Transverse colon (tissue), 4 donors: ENCODE measurements at regions not wholly inside any gene's neighbourhood (a gene's known extent, or its start where the extent isn't known, plus 50 kb on each side); places are given as distances from the start of the nearest gene placed in this dataset.

Experiments
- DNase-seq: peaks from one replicate; pipeline ENCODE4 v3.0.0-alpha.2; 2019
- H3K27ac ChIP-seq, 4 donors: fragments of 200-600 bp; sonication (generic); 2 replicates each; pipeline ENCODE4 v1.5.1; 2016 to 2018; ENCODE audit warnings: inconsistent platforms in 4 of 4
- H3K27me3 ChIP-seq: fragments of 200-600 bp; sonication (generic); 2 replicates; pipeline ENCODE4 v1.5.1; 2017; ENCODE audit warnings: inconsistent platforms
- H3K36me3 ChIP-seq, 4 donors: fragments of 200-600 bp; sonication (generic); 2 replicates each; pipeline ENCODE4 v1.5.1; 2017 to 2019; ENCODE audit warnings: inconsistent platforms in 4 of 4
- H3K4me1 ChIP-seq, 4 donors: fragments of 200-600 bp; sonication (generic); 2 replicates each; pipeline ENCODE4 v1.5.1; 2017 to 2020; ENCODE audit warnings: inconsistent platforms in 4 of 4
- H3K4me3 ChIP-seq, 4 donors: fragments of 200-600 bp; sonication (generic); 1 replicate in 1 of 4; 2 replicates in 3 of 4; pipeline versions ENCODE4 v1.5.1 to v1.6.1; 2017 to 2019; ENCODE audit warnings: inconsistent platforms in 4 of 4
- H3K9me3 ChIP-seq, 2 donors: fragments of 200-600 bp; sonication (generic); 2 replicates each; pipeline ENCODE4 v1.5.1; 2017 to 2019; ENCODE audit warnings: inconsistent platforms in 2 of 2
- CTCF ChIP-seq, 5 experiments: fragments of 200-600 bp in 3 of 5; fragments of 450-650 bp in 2 of 5; sonication (generic) in 3 of 5; IDR thresholded peaks; 1 replicate in 2 of 5; 2 replicates in 3 of 5; pipeline ENCODE4 v1.5.1; 2016 to 2017; ENCODE audit warnings: antibody characterized with exemption in 5 of 5, inconsistent platforms in 3 of 5, mild to moderate bottlenecking in 2 of 5, moderate library complexity in 1 of 5
- EP300 ChIP-seq: sonication (generic); formaldehyde crosslinking; IDR thresholded peaks from one replicate; pipeline ENCODE4 v1.6.1; 2017; ENCODE audit warnings: antibody characterized with exemption, low read depth
- POLR2A ChIP-seq: fragments of 450-650 bp; IDR thresholded peaks from one replicate; pipeline ENCODE4 v1.6.1; 2016; ENCODE audit warnings: antibody characterized with exemption, mild to moderate bottlenecking, moderate library complexity
- POLR2AphosphoS5 ChIP-seq, 3 donors: sonication (generic); formaldehyde crosslinking; IDR thresholded peaks; one replicate each; pipeline ENCODE4 v1.6.1; 2016; ENCODE audit warnings: antibody characterized with exemption in 3 of 3
- WGBS, 2 donors: methylation state at CpG; one replicate each; pipeline ENCODE4 v1.1.5; 2018; ENCODE audit warnings: low coverage in 1 of 2; 5-methylcytosine and 5-hydroxymethylcytosine counted together
- in situ Hi-C, 4 donors: fragments of 200-750 bp; cut with MboI; loops; one replicate each; pipeline versions ENCODE4 v1.15.0 to v1.15.1; 2017; ENCODE audit warnings: low sequenced_read_pairs in 3 of 4, low pct_ligation_motif_present in 1 of 4, low pct_unique_long_range_greater_than_20kb in 1 of 4
- intact Hi-C: fragments of 100-400 bp; cut with DNase I; formaldehyde crosslinking; loops from one replicate; pipeline ENCODE4 v1.15.1; 2023; ENCODE audit warnings: low total_unique reads

DNA sequence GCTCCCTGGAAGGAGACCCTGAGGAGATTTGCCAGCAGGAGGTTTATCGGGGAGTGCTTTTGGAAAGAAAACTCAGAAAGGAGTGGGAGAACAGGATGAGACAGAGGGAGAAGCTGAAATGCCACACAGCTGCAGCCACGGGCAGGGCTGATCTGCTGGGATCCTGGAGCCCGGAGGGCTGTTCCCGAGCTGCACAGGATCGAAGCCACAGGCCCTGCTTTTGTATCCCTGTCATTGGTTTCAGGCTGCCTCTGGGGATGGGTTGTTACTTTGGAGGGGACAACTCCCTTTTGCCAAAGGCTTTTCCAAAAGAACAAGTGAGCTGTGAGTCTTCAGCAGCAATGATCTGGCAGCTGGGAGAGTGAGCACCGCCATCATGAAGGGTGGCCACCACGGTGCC, 152.5 kb upstream of the PTCH1 start:
- intact Hi-C loops, result no loop called here
- H3K4me3 ChIP-seq, result no peak overlapping the region
- in situ Hi-C loops, result no loop called here
- no peaks in the 10 kb centered on the region for H3K36me3 ChIP-seq
- H3K4me1 ChIP-seq, result no peaks in the 10 kb centered on the region
- H3K27me3 ChIP-seq, result no peaks in the 10 kb centered on the region
- H3K27ac ChIP-seq, result no peak overlapping the region
- no peak for TF ChIP-seq CTCF (IDR thresholded peaks at IDR 0.05)
- H3K9me3 ChIP-seq, result no peaks in the 10 kb centered on the region
- WGBS, 2 donors, result 80% methylated on average over 7 of the region's 7 CpGs; no CpG with 5 or more reads in 1 of the 2 donors
- DNase-seq, result no peak

DNA sequence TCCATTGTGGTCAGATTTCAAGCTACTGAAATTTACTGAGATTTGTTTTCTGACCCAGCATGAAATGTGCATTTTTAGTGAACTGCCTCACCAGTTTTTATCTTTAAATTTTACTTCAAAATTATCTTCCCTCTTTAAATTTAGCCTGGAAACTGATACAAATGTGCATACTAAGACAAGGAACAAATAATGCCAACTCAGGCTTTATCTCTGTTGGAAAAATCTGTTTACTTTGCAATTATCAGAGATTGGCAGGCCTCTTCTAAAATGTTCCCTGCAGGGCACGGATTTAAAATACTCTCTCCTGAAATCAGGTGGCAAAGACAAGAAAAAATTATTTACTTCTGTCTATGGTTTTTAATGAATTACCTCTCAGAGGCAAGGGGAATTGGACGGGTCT, 151.0 kb upstream of the PTCH1 start:
- Histone ChIP-seq H3K4me1 (no peaks in the 10 kb centered on the region), H3K27ac (no peak overlapping the region), H3K9me3 (no peaks in the 10 kb centered on the region), H3K27me3 (no peaks in the 10 kb centered on the region), H3K4me3 (no peak overlapping the region), H3K36me3 (no peaks in the 10 kb centered on the region)
- no peak for TF ChIP-seq EP300
- TF ChIP-seq POLR2AphosphoS5 (IDR thresholded peaks at IDR 0.05), result no peak
- TF ChIP-seq CTCF (IDR thresholded peaks at IDR 0.05), result no peak
- TF ChIP-seq POLR2A, result no peak
- intact Hi-C loops, result no loop called here
- WGBS, 2 donors, result 49 to 71% methylated on average over 2 of the region's 2 CpGs
- in situ Hi-C loops, result no loop called here
- no peak for DNase-seq

DNA sequence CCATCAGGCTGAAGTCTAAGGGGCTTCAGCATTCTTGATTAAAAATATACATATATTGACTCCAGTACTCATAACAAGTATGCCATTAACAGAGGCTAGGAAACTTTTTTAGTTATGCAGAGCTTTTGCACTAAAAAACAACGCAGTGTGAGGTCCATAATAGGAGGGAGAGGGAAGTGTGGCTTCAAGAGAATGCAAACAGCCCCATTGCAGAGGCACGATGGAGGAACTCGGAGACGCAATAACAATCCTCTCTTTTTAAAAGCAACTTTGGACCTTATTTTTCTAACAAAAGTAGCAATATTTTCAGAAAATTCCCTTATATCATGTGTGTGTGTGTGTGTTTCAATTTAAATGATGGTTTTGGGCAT, 150.0 kb upstream of the PTCH1 start:
- DNase-seq, result no peak
- Histone ChIP-seq H3K4me3 (no peak overlapping the region), H3K36me3 (no peaks in the 10 kb centered on the region), H3K27me3 (no peaks in the 10 kb centered on the region), H3K27ac (no peak overlapping the region), H3K4me1 (no peaks in the 10 kb centered on the region), H3K9me3 (no peaks in the 10 kb centered on the region)
- 67 to 75% methylated on average over 4 of the region's 4 CpGs for WGBS, 2 donors
- in situ Hi-C loops (no loop called here), intact Hi-C loops (no loop called here)
- TF ChIP-seq CTCF (IDR thresholded peaks at IDR 0.05) (no peak), EP300 (no peak), POLR2A (no peak), POLR2AphosphoS5 (IDR thresholded peaks at IDR 0.05) (no peak)

GRCh38 chr9:95666096-95666784, 149.5 kb upstream of the PTCH1 start:
- Histone ChIP-seq H3K4me3 (no peak overlapping the region), H3K36me3 (no peaks in the 10 kb centered on the region), H3K4me1 (no peaks in the 10 kb centered on the region), H3K27me3 (no peaks in the 10 kb centered on the region), H3K9me3 (no peaks in the 10 kb centered on the region), H3K27ac (no peak overlapping the region)
- in situ Hi-C loops, result no loop called here
- WGBS, 2 donors, result 76 to 80% methylated on average over 2 to 13 of the region's 13 CpGs
- DNase-seq, result no peak
- TF ChIP-seq POLR2AphosphoS5 (IDR thresholded peaks at IDR 0.05) (no peak), POLR2A (no peak), CTCF (IDR thresholded peaks at IDR 0.05) (no peak), EP300 (no peak)
- intact Hi-C loops, result no loop called here
